Hepatocyte (in vitro differentiated cells): ENCODE measurements at regions not wholly inside any gene's neighbourhood (a gene's known extent, or its start where the extent isn't known, plus 50 kb on each side); places are given as distances from the start of the nearest gene placed in this dataset.
A peak's percentile ranks its signal among the peaks of the same experiment; 100 is the strongest.

Experiments
- DNase-seq: peaks from one replicate; pipeline ENCODE4 v3.0.0-alpha.2; 2016; ENCODE audit warnings: low spot score
- H2AFZ ChIP-seq: fragments of 200-600 bp; sonication (generic); 2 replicates; pipeline ENCODE4 v1.6.0; 2016; ENCODE audit warnings: antibody characterized with exemption, mild to moderate bottlenecking
- H3K27ac ChIP-seq: fragments of 200-600 bp; sonication (generic); 2 replicates; pipeline ENCODE4 v1.5.1; 2016; ENCODE audit warnings: mild to moderate bottlenecking
- H3K27me3 ChIP-seq: fragments of 200-600 bp; sonication (generic); 2 replicates; pipeline ENCODE4 v1.6.1; 2016
- H3K36me3 ChIP-seq: fragments of 200-600 bp; sonication (generic); replicated peaks from 2 replicates; pipeline ENCODE4 v1.5.1; 2016; ENCODE audit warnings: low read depth; ENCODE audit not compliant: insufficient read depth
- H3K4me1 ChIP-seq: fragments of 200-600 bp; sonication (generic); 2 replicates; pipeline ENCODE4 v1.5.1; 2016; ENCODE audit warnings: mild to moderate bottlenecking, moderate library complexity; ENCODE audit not compliant: insufficient read depth
- H3K4me2 ChIP-seq: fragments of 200-600 bp; sonication (generic); 2 replicates; pipeline ENCODE4 v1.6.0; 2016
- H3K4me3 ChIP-seq: fragments of 200-600 bp; sonication (generic); 2 replicates; pipeline ENCODE4 v1.5.1; 2016; ENCODE audit warnings: mild to moderate bottlenecking
- H3K79me2 ChIP-seq: fragments of 200-600 bp; sonication (generic); 2 replicates; pipeline ENCODE4 v1.6.0; 2017; ENCODE audit warnings: mild to moderate bottlenecking
- H3K9me2 ChIP-seq: fragments of 200-600 bp; sonication (generic); replicated peaks from 2 replicates; pipeline ENCODE4 v1.6.0; 2017; ENCODE audit warnings: mild to moderate bottlenecking; ENCODE audit not compliant: insufficient read depth
- H3K9me3 ChIP-seq: fragments of 200-600 bp; sonication (generic); 2 replicates; pipeline ENCODE4 v1.5.1; 2016; ENCODE audit warnings: low read depth, mild to moderate bottlenecking
- H4K20me1 ChIP-seq: fragments of 200-600 bp; sonication (generic); 2 replicates; pipeline ENCODE4 v1.6.0; 2016; ENCODE audit warnings: mild to moderate bottlenecking; ENCODE audit not compliant: insufficient read depth, poor library complexity, severe bottlenecking
- EZH2 ChIP-seq: fragments of 200-600 bp; sonication (generic); IDR thresholded peaks from 2 replicates; pipeline ENCODE4 v1.6.1; 2016; ENCODE audit warnings: antibody characterized with exemption, mild to moderate bottlenecking, borderline replicate concordance
- EZH2phosphoT487 ChIP-seq: fragments of 200-600 bp; sonication (generic); IDR thresholded peaks from one replicate; pipeline ENCODE4 v1.6.1; 2018; ENCODE audit warnings: antibody characterized with exemption, mild to moderate bottlenecking, low read depth, moderate library complexity; ENCODE audit not compliant: unreplicated experiment, severe bottlenecking
- WGBS: methylation state at CpG from one replicate; pipeline ENCODE4 v1.1.6; 2016; ENCODE audit warnings: low lambda C conversion rate; ENCODE audit errors: missing lambda C conversion rate; 5-methylcytosine and 5-hydroxymethylcytosine counted together
- TF ChIP-seq, protein P1 (sequence below): fragments of 200-600 bp; sonication (generic); IDR thresholded peaks from 2 replicates; pipeline ENCODE4 v1.5.1; 2016; ENCODE audit warnings: antibody characterized with exemption, mild to moderate bottlenecking; ENCODE audit not compliant: poor library complexity

GRCh38 chr1:36703526-36704208, 221.0 kb upstream of the CSF3R start:
- 26% methylated on average over 19 of the region's 19 CpGs for WGBS

GRCh38 chr1:36702963-36703362, 220.2 kb upstream of the CSF3R start:
- Histone ChIP-seq H3K27me3 (peaks cover 42% of the 10 kb centered on the region), H3K9me2 (no peaks in the 10 kb centered on the region), H3K4me3 (no peak overlapping the region), H3K36me3 (no peaks in the 10 kb centered on the region), H3K9me3 (no peaks in the 10 kb centered on the region), H3K4me1 (no peaks in the 10 kb centered on the region), H4K20me1 (no peaks in the 10 kb centered on the region), H3K4me2 (no peak overlapping the region), H3K79me2 (no peaks in the 10 kb centered on the region), H3K27ac (no peak overlapping the region), H2AFZ (no peak overlapping the region)
- TF ChIP-seq EZH2phosphoT487 (no peak), EZH2 (no peak)
- TF ChIP-seq, protein P1, sequence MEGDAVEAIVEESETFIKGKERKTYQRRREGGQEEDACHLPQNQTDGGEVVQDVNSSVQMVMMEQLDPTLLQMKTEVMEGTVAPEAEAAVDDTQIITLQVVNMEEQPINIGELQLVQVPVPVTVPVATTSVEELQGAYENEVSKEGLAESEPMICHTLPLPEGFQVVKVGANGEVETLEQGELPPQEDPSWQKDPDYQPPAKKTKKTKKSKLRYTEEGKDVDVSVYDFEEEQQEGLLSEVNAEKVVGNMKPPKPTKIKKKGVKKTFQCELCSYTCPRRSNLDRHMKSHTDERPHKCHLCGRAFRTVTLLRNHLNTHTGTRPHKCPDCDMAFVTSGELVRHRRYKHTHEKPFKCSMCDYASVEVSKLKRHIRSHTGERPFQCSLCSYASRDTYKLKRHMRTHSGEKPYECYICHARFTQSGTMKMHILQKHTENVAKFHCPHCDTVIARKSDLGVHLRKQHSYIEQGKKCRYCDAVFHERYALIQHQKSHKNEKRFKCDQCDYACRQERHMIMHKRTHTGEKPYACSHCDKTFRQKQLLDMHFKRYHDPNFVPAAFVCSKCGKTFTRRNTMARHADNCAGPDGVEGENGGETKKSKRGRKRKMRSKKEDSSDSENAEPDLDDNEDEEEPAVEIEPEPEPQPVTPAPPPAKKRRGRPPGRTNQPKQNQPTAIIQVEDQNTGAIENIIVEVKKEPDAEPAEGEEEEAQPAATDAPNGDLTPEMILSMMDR, result no peak
- WGBS, result 80% methylated on average over 9 of the region's 9 CpGs
- no peak for DNase-seq

More at GRCh38 chr1:36703526-36704208, 221.0 kb upstream of the CSF3R start:
- DNase-seq, result peak; percentile 91
- H3K27ac ChIP-seq, result no peak overlapping the region
- no peaks in the 10 kb centered on the region for H3K79me2 ChIP-seq
- no peak overlapping the region for H3K4me3 ChIP-seq
- no peaks in the 10 kb centered on the region for H4K20me1 ChIP-seq
- no peaks in the 10 kb centered on the region for H3K36me3 ChIP-seq
- H3K9me2 ChIP-seq, result no peaks in the 10 kb centered on the region
- no peak for TF ChIP-seq EZH2phosphoT487
- TF ChIP-seq, protein P1, result peak; percentile 94
- H3K27me3 ChIP-seq, result peaks cover 35% of the 10 kb centered on the region
- no peaks in the 10 kb centered on the region for H3K9me3 ChIP-seq
- H3K4me2 ChIP-seq, result no peak overlapping the region
- H3K4me1 ChIP-seq, result no peaks in the 10 kb centered on the region
- H2AFZ ChIP-seq, result no peak overlapping the region

GRCh38 chr1:36699113-36699911, 216.6 kb upstream of the CSF3R start:
- no peaks in the 10 kb centered on the region for H3K4me1 ChIP-seq
- DNase-seq, result no peak
- H3K4me3 ChIP-seq, result no peak overlapping the region
- no peaks in the 10 kb centered on the region for H3K79me2 ChIP-seq
- no peak overlapping the region for H3K4me2 ChIP-seq
- no peaks in the 10 kb centered on the region for H3K9me2 ChIP-seq
- peaks cover 32% of the 10 kb centered on the region for H3K27me3 ChIP-seq
- no peak overlapping the region for H3K27ac ChIP-seq
- H4K20me1 ChIP-seq, result no peaks in the 10 kb centered on the region
- TF ChIP-seq, protein P1, result no peak
- no peak for TF ChIP-seq EZH2phosphoT487
- TF ChIP-seq EZH2, result no peak
- WGBS, result 70% methylated on average over 10 of the region's 10 CpGs
- no peak overlapping the region for H2AFZ ChIP-seq
- H3K9me3 ChIP-seq, result no peaks in the 10 kb centered on the region
- H3K36me3 ChIP-seq, result no peaks in the 10 kb centered on the region
